C4-2B (cell line): ENCODE measurements at regions not wholly inside any gene's neighbourhood (a gene's known extent, or its start where the extent isn't known, plus 50 kb on each side); places are given as distances from the start of the nearest gene placed in this dataset.

Experiments used
- H3K27ac ChIP-seq: fragments of 450-650 bp; 2 replicates; pipeline ENCODE4 v1.5.1; 2017
- ZFX ChIP-seq: fragments of 450-650 bp; IDR thresholded peaks from 2 replicates; pipeline ENCODE4 v1.6.1; 2017
- TF ChIP-seq, protein P1 (sequence below): fragments of 450-650 bp; conservative IDR thresholded peaks from 2 replicates; pipeline ENCODE4 v1.5.1; 2017; ENCODE audit warnings: mild to moderate bottlenecking

GRCh38 chr4:104263100-104263499, 231.6 kb downstream of the CXXC4 start:
- no peak overlapping the region for H3K27ac ChIP-seq
- TF ChIP-seq, protein P1, sequence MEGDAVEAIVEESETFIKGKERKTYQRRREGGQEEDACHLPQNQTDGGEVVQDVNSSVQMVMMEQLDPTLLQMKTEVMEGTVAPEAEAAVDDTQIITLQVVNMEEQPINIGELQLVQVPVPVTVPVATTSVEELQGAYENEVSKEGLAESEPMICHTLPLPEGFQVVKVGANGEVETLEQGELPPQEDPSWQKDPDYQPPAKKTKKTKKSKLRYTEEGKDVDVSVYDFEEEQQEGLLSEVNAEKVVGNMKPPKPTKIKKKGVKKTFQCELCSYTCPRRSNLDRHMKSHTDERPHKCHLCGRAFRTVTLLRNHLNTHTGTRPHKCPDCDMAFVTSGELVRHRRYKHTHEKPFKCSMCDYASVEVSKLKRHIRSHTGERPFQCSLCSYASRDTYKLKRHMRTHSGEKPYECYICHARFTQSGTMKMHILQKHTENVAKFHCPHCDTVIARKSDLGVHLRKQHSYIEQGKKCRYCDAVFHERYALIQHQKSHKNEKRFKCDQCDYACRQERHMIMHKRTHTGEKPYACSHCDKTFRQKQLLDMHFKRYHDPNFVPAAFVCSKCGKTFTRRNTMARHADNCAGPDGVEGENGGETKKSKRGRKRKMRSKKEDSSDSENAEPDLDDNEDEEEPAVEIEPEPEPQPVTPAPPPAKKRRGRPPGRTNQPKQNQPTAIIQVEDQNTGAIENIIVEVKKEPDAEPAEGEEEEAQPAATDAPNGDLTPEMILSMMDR = no peak
- no peak for TF ChIP-seq ZFX

DNA sequence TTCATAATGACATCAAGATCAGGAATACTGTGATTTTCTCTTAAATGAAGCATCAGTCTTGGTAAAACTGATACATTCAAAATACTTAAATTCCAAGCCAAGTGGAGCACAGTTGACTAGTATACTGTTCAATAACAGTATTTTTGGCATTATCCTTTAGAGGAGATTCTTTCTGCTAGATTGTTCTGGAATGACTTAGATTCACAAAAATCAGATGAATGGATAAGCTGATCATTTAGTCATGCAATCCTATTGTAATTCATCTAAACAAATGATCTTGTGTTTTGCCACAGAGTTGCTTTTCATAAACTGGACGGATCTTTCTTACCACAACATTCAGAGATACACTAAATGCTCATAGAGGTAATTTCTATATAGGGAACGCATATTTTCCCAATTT, 232.0 kb downstream of the CXXC4 start:
- H3K27ac ChIP-seq = no peak overlapping the region
- no peak for TF ChIP-seq ZFX
- TF ChIP-seq, protein P1 = no peak

DNA sequence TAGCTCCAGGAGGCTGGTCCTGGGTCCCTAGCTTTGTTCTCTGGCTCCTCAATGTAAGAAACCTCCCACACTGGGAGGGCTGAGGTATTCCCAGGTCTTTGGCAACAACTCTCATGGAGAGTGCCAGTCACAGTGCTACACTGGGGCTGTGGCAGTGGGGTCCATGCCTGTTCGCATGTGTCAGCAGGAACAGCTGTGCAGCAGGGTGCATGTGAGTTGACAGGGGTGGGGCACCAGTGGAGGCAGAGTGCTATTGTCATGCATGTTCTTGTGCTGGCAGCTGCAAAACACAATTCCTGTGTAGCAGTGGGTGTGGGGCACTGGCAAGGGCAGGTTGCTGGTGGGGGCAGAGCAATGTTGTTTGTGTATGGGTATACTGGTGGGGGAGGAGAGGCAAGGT, 246.0 kb downstream of the CXXC4 start:
- TF ChIP-seq, protein P1 = no peak
- no peak for TF ChIP-seq ZFX

GRCh38 chr4:104235967-104236366, 258.7 kb downstream of the CXXC4 start:
- no peak for TF ChIP-seq ZFX
- TF ChIP-seq, protein P1 = no peak

More for the DNA sequence above, 246.0 kb downstream of the CXXC4 start:
- no peak overlapping the region for H3K27ac ChIP-seq

GRCh38 chr4:104217526-104217925, 277.2 kb downstream of the CXXC4 start:
- H3K27ac ChIP-seq = no peak overlapping the region
- TF ChIP-seq, protein P1 = no peak
- TF ChIP-seq ZFX = no peak

More at GRCh38 chr4:104235967-104236366, 258.7 kb downstream of the CXXC4 start:
- H3K27ac ChIP-seq = no peak overlapping the region

DNA sequence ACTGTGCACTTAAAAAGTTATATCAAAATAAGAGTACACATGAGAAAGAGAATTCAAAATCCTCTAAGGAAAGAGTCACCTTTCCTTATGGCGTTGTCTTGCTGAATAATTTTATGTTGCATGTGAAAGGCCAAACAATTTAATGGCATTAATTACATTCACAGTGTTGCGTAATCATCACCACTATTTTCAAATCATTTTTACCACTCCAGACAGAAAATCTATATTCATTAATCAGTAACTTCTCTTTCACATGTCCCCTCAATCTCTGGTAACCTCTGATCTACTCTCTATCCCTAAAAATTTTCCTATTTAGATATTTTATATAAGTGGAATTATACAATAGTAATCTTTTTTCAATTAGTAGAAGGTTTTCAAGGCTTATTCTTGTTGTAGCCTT, 283.0 kb downstream of the CXXC4 start:
- TF ChIP-seq, protein P1 = no peak
- TF ChIP-seq ZFX = no peak

GRCh38 chr4:104210420-104210819, 284.3 kb downstream of the CXXC4 start:
- H3K27ac ChIP-seq = no peak overlapping the region
- no peak for TF ChIP-seq ZFX
- TF ChIP-seq, protein P1 = no peak

More for the DNA sequence above, 283.0 kb downstream of the CXXC4 start:
- no peak overlapping the region for H3K27ac ChIP-seq
